GM18507 (cell line): ENCODE measurements at regions not wholly inside any gene's neighbourhood (a gene's known extent, or its start where the extent isn't known, plus 50 kb on each side); places are given as distances from the start of the nearest gene placed in this dataset.

Experiments used
- DNase-seq: peaks from one replicate; pipeline ENCODE4 v3.0.0; 2011; ENCODE audit warnings: low read depth; ENCODE audit not compliant: insufficient read length; ENCODE audit errors: extremely low spot score
- FAIRE-seq: peaks from 2 replicates; lab custom pipeline; 2011; peaks lifted over from hg19 to GRCh38; lab: Jason Lieb, UNC

DNA sequence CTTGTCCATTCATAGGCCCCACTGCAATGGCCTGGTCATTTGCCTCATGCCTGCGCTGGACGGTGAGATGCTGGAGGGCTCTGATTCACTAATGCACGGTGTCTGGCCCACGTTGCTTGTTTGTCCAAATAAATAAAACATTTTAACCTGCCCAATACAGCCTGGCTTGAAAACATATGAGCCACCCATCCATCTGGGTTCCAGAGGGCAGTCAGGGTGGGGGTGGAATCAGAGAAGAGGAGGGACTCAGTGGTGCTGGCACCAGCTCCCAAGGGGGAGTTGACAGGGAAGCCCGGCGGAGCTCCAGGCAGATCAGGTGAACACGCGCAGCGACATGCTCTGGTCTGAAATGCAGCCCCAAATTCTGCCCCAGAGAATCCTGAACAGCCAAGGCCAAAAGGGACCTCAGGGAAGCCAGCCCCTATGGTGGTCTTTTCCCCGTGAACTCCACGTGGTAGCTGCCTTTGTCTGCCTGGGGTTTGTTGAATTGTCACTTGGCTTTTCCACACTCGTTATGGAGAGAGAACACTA lies 265.2 kb downstream of the UACA start:
- FAIRE-seq: no peak
- DNase-seq: no peak

DNA sequence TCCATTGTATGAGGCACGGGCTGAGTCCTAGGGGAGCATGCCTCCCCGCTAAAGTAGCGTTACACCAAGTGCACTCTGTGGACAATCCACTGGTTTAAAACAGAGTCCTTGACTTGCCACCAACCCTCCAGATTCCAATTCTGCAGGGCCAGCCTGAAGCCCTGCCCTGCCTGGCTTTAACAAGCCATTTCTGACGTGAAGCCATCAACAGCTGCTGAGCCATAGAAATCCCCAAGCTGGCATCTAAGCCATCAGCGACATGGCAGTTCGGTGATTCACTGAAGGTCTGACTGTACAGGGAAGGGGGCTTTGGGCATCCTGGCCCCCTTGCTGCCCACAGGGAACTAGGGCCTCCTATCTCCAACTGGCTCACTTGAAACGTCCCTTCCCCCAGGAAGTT lies 265.7 kb downstream of the UACA start:
- no peak for DNase-seq
- FAIRE-seq: no peak

DNA sequence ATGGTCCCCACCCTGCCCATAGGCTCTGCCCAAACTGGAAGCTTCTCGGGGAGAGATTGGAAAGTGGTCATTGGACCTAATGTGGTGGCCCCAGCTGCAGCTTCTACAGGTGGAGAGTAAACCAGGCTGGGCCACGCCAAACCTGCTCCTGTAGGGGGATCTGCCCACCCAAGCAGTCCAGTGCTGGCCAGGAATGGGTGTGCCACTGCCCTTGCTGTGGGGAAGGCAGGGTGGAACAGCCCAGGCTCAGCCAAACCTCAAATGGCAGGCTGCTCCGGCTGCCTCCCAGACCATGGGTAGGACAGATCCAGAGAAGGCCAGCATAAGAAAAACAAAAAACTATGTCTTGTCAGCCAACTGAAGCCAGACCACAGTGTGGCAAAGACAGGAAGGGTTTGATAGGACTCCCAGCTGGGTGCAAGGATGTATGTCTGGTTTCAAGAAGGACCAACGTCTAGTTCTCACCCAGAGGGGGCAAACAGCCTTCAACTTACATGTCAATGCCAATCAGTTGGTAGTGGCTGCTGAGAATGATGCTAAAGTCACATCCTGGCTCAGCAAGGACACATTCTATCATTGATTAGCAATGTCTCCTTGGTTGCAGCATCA lies 267.3 kb downstream of the UACA start:
- FAIRE-seq: no peak

DNA sequence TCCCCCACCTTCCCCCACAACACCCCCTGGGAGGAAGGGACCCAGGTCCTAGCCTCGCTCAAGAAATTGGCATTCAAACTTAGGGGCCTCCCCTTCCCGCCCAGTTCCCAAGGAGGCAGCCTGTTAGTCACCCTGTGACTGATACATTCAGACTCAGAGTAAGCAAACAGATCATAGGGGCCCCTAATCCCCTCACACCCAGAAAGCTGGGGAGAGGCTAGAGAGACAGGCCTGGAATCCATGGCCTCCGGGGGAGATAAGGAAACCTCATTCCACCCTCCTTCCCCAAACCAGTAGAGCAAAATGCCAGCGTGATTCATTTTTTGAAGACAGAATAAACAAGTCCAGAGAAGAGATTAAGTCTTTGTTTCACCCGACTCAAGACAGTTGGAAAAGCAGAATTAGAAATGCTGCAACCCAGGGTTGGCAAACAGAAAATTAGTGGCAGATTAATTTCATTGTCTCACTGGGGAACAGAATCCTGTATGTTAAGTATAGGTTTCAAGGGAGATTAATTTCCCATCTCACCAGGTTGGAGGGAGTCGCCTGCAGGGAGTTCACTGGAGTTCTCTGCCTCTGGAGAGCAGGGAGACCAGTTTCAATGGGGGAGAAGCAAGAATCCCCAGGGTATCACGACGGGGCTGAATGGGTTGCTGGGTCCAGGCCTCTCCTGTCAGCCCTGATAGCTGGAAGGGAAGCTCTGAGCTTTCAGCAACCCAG lies 268.3 kb downstream of the UACA start:
- DNase-seq: no peak
- no peak for FAIRE-seq

More for the DNA sequence above, 267.3 kb downstream of the UACA start:
- no peak for DNase-seq

DNA sequence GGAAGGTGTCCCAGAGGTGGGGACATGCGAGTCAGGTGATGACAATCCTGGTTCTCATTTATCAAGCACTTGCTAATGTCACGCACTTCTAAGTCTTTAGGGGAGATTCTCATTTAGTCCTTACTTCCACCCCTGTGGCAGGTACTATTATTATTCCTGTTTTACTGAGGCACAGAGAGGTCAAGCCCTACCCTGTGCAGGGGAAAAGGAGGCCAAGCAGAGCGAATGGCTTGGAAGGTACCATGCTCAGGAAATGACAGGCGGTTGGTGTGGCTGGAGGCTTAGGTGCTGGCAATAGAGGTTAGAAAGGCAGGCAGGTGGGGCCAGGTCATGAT lies 268.9 kb downstream of the UACA start:
- DNase-seq: no peak
- no peak for FAIRE-seq

DNA sequence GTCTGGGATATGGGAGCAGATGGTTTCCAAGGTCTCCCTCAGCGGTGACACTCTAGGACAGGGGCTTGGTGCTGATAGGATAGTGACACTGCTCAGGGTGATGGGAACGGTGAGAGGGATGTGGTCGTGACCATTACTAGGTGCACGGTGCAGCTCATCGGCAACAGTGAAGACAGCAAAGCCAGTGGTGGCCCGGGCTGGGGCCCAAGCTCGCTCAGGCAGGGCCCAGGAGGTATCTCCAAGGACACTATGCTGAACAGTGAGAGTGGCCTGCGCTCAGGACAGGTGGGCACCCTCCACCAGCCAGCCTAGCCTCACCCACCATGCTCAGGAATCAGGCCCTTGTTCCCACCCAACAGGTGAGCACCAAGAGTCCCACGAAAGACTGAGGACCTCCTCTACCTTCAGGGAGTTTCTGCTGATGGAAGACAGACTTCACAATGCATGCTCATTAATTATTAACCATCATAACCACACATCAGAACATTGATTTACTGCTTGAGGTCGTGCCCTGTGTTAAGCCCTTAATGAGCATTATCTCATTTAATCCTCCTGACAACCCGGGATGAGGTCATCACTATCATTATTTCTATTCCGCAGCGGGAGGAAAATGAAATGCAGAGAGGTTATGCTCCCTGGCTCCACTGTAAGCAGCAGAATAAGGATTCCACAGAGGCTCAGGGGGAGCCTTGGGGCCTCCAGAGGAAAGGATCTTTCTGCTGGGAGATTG lies 269.4 kb downstream of the UACA start:
- DNase-seq: no peak
- FAIRE-seq: peak; percentile 82

DNA sequence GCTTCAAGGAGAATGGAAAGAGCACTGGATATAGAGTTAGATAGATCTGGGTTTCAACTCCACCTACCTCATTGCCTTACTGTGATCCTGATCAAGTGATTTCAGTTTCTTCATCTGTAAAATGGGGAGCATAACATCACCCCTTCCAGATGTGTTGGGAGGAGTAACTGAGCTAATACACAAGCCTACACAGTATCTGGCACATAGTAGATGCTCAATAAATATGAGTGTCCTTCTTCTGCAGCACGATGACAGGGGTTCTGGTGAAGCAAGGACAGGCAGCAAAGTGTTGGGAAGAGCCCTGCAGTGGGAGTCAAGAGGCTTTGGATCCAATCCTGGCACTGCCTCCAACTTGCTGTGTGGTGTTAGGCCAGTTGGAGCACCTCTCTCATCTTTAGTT lies 270.0 kb downstream of the UACA start:
- DNase-seq (no peak), FAIRE-seq (no peak)

DNA sequence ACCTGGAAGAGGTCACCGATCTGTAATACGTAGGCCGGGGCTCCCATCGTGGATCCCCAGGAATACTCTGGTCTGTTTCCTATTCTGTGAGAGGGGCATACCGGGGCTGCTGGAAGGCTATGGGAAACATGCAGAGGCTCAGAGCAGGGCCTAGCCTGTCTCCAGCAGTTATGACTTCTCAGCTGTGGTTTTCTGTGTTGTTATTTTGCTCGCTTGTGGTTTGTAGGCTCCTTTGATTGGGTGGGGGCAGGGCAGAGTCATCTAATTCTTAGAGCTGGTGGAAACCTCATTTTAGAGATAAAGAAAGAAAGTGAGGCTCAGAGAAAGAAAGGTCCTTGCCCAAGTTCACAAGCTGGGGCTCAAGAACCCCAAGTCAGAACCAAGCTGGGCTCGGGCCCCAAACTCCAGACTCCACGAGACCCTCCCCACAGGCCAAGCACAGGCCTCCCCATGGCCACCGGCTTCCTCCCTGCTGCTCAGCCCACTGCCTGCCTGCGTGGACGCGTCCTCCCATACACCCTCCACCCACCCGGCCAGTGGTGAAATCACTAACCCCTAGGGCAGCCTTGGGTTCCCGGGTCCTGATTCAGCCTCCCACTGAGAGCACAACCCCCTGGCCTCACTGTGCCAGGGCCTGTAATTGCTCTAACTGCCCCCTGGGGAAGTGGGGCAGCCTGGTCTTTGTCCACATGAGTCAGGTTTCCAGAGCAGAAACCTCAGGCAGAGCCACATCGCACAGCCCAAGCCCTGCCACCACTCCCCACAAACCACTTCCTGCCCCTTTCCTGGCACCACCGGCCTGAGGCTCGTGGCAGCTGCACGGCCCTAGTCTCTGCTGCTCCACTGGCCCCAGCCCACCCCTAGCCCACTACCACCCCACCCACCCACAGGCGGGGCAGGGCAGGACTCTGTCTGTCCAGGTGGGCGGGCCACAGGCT lies 270.8 kb downstream of the UACA start:
- DNase-seq: no peak

DNA sequence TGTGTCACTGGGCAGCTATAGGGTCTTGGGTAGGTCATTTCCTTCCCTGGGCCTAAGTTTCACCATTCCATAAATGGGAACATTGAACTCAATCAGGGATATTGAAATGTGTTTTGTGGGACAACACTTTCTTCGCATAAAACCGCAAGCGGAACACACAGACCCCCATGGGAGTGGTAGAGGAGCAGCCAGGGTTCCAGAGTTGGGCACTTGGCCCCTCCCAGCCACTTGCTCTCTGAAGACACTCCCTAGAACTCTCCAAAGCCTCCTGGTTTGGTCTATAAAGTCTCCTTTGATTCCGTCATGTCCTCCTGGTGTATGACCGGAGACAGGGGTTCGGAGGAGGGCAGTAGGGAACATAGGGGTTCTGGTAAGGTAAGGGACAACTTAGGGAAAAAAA lies 271.7 kb downstream of the UACA start:
- FAIRE-seq (no peak), DNase-seq (no peak)

More for the DNA sequence above, 270.8 kb downstream of the UACA start:
- peak; percentile 83 for FAIRE-seq

DNA sequence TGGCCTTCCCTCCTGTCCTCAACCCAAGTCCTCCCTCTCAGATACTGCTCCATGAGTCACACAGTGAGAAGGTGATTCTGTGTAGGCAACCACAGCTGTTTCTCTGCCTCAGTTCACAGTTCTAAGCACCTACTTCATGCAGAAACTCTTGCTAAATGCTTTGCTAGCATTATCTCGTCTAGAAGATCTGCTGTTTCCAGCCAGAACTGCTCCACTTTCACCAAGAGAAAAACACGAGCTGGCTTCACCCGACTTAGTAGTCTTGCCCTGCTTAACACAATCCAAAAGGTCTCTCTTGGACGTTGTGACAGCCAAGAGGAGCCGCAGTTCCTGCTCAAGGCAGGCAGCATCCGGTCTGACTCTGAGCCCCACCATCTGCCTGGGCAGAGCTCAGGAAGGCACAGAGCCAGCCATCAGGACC lies 272.1 kb downstream of the UACA start:
- DNase-seq: no peak
- no peak for FAIRE-seq

DNA sequence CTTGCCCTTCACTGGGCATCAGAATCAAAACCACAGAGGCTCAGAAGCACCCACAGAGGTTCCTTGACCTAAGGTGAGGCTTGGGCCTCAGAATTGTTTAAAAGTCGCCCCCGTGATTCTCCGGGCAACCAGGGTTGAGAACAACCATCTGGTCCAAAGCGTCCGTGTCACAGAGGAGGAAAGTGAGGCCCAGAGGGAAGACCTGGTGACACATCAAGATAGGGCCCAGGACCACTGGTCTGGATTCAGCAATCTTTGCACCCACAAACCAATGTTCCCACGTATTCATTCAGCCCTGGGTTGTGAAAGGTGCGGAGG lies 272.6 kb downstream of the UACA start:
- FAIRE-seq: no peak
- no peak for DNase-seq

DNA sequence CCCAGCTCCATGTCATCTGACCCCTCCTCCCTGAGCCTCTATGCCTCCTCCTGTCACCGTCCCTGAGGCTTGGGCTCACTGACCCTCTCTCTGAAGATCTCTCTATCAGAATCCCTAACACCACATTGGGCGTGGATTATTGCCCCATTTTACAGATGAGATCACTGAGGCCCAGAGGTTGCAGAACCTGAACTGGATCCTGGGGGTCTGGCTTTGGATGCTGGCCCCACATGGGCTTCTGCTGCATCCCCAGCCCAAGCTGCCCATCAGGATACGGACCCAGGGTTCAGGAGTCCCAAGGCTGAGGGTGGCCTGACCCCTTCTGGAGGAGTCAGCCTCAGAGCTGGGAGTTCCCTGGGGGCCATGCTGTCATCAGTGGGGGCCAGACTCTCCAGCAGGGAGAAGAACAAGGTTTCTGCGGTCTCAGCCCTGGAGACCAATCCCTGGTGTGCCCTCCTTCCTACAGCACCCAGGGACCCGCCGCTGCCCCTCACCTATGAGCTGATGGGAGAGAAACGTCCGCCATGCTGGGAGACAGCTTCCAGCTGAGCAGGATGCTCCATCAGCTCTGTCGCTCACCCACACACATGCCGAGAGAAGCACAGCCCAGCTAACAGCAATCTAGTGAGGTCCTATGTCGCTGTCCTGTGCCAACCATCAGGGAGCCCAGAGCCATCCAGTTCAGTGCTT lies 273.1 kb downstream of the UACA start:
- FAIRE-seq (no peak), DNase-seq (no peak)

DNA sequence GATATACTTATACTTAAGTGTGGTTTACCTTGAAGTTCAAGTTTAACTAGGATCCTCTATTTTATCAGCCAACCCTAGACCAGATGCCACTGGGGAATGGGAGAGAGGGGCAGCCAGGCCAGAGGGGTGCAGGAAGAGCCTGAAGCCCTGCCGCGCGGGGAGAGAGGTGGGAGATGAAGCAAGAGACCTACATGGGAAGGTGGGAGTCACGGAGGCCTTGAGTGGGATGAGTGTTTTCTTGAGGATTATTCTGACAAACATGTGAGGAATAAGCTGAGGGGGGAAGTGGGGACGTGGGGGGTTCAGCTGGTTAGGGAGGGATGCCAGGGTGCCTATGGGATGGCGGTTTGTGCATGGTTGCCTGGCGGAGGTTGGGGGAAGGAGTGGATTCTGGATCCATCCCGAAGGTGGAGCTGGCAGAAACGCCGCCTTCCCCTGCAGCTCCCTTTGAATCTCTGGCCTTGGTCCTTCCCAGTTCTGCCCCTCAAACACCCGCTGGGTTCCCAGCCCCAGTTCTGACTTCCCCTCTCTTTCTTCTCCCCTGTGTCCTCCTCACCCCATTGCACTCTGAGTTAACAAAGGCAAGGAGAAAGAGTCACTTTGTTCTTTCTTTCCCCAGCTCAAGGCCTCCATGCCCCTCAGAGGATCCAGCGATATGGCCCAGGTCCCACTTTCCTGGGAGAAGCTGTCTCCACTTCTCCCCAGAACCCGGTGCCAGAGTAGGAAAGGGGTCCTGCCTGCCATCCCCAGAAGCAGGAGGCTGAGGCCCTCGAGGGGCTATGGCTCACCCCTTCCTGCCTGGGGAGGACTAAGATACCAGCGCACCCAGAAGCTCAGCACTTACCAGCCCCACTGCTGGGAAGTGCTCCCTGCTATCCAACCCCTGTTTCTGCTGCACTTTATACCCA lies 274.2 kb downstream of the UACA start:
- DNase-seq: no peak
- FAIRE-seq: no peak

DNA sequence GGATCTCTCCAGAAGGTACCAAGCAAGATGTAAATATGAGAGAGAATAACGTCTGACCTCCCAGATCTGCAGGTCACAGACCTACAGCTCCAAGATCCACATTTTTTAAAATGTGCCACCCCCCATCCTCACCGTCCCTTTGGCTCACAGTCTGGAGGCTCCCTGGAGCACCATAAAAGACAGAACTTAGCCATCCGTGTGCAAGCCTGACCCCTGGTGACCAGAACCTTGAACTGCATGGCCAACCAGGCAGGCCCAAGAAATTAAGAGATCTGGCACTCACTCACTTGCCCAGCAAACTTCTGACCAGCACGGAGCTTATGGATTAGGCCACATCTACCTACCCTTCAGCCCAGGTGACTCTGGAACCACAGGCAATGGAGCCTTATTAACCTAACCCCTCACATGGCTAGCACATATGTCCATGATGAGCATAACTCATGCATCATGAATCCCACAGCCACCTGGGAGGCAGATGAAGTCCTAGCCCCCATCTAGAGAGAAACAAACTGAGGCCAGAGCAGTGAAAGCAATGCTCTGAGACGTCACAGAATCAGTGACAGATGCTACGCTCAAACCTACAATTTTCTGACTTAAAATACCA lies 275.3 kb downstream of the UACA start:
- FAIRE-seq (peak; percentile 79), DNase-seq (no peak)

DNA sequence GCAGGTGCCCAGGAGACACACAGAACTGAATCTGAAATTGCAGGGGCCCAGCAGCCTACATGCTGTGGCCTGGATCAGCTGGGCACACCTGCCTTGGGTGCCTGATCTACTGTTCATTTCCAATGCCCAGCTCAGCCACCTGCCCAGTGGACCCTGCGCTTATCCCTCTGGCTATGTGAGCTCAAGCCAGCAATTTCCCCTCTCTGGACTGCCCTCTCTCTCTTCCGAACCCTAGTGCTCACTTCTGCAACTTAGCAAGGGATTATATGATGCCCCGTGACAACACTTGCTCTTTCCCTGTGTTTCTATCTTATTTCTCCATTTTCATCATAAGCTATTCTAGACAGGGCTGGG lies 276.0 kb downstream of the UACA start:
- no peak for FAIRE-seq

DNA sequence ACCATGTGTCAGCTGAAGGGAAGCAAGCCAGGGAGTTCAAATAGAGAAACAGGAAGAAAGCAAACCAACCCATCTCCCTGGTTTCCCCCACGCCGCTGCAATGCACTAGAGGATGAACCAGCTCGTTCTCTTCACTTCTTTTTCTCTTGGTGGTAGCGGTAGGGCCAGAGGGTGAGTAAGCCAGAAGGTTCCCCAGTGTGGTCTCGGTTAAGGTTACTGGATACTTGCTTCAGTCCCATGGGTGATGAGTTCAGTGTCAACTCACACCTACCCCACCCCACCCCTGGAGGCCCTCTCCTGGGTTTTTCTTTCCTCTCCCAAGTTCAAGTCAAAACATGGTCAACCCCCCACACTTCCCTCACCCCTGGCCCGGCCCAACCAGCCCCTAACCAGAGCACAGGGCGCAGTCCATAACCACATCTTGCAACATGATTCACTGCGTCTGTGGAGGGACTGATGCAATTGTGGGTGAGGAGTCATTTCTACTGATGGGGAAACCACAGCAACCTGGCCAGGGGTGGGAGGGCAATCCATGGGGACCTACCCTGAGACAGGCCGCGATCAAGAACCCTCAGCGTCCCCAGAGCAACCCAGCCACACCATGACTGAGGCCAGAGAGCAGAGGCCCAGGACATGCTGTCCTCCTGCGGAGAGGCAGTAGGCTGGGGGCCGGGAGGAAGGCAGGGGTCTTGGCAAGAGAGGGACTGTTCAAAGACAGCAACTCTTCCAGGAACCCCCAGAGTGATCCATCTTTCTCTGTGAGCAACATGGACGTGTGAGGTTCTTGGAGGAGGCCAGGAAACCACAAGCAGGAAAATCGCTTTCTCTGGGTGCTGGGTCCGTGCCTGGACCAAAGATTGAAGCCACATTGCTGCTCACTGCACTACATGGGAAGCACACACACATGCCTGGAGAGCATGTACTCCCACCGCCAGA lies 276.6 kb downstream of the UACA start:
- DNase-seq: no peak

More for the DNA sequence above, 276.0 kb downstream of the UACA start:
- no peak for DNase-seq

DNA sequence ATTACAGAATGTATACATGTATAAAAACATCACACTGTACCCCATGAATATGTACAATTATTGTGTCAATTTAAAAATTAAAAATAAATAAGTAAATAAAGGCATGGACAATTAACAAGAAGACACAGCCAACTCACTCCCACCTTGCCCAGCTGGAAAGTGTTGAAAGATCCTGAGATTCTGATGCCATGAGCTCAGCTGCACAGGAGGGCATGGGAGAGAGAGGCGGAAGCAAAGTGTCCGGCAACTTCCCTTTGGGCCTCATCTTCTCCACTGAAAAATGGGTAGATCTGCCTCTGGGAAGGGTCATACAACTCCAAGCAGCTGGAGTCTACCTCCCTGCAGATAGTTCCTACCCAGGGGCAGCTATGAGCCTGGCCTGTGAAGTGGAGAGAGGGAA lies 277.3 kb downstream of the UACA start:
- FAIRE-seq (no peak), DNase-seq (no peak)

More for the DNA sequence above, 276.6 kb downstream of the UACA start:
- FAIRE-seq: peak; percentile 91
